Activated naive CD8-positive, alpha-beta T cell treated with anti-CD3 and anti-CD28 coated beads, Interleukin-2, amount 10 ng/mL, durations not matched to agents 7 days and 5 days (primary cell): ENCODE measurements at regions not wholly inside any gene's neighbourhood (a gene's known extent, or its start where the extent isn't known, plus 50 kb on each side); places are given as distances from the start of the nearest gene placed in this dataset.
"Not testable (repeated sequence)": the region's sequence is repeated elsewhere in the genome, so short reads cannot be mapped to it uniquely, and the experiment has no call there.

Experiments
- ATAC-seq: fragments of 150-1000 bp; cut with Tn5 transposase; one replicate; pipeline ENCODE4 v1.10.0; 2021; ENCODE audit warnings: low read depth, moderate library complexity
- POLR2A ChIA-PET: fragments of 350-600 bp; sonication (Branson Sonifier 250); formaldehyde crosslinking; loops from one replicate; lab custom pipeline; 2021; ENCODE audit warnings: antibody characterized with exemption; lab: Charles Lee
- DNase-seq: peaks from one replicate; pipeline ENCODE4 v3.0.0; 2021
- H3K27ac Mint-ChIP-seq: one replicate; pipeline ENCODE4 v1.8.0; 2022; ENCODE audit warnings: mild to moderate bottlenecking, mixed read lengths
- H3K27me3 Mint-ChIP-seq: one replicate; pipeline ENCODE4 v1.8.0; 2022; ENCODE audit warnings: mild to moderate bottlenecking, moderate library complexity, mixed read lengths
- H3K36me3 Mint-ChIP-seq: one replicate; pipeline ENCODE4 v1.8.0; 2021; ENCODE audit warnings: mild to moderate bottlenecking, mixed read lengths
- H3K4me1 Mint-ChIP-seq: one replicate; pipeline ENCODE4 v1.8.0; 2021; ENCODE audit warnings: mixed read lengths
- H3K4me3 Mint-ChIP-seq: one replicate; pipeline ENCODE4 v1.8.0; 2022; ENCODE audit warnings: mild to moderate bottlenecking, moderate library complexity, mixed read lengths
- H3K9me3 Mint-ChIP-seq: one replicate; pipeline ENCODE4 v1.8.0; 2021; ENCODE audit warnings: mixed read lengths

GRCh38 chr7:13604178-13604577 lies 385.3 kb downstream of the ETV1 start:
- no peaks in the 10 kb centered on the region for H3K4me1 Mint-ChIP-seq
- DNase-seq = no peak
- no peaks in the 10 kb centered on the region for H3K36me3 Mint-ChIP-seq

GRCh38 chr7:13610372-13610771 lies 379.1 kb downstream of the ETV1 start:
- Mint-ChIP-seq H3K9me3 (peaks cover 1% of the 10 kb centered on the region), H3K36me3 (no peaks in the 10 kb centered on the region), H3K27ac (no peak overlapping the region), H3K4me1 (no peaks in the 10 kb centered on the region), H3K4me3 (no peak overlapping the region), H3K27me3 (no peaks in the 10 kb centered on the region)
- POLR2A ChIA-PET = no interaction called here
- ATAC-seq = no peak
- no peak for DNase-seq

More at GRCh38 chr7:13604178-13604577, 385.3 kb downstream of the ETV1 start:
- no peaks in the 10 kb centered on the region for H3K27me3 Mint-ChIP-seq
- H3K9me3 Mint-ChIP-seq = peaks cover 1% of the 10 kb centered on the region
- ATAC-seq = no peak
- POLR2A ChIA-PET = no interaction called here
- no peak overlapping the region for H3K4me3 Mint-ChIP-seq
- H3K27ac Mint-ChIP-seq = no peak overlapping the region

GRCh38 chr7:13615679-13616078 lies 373.8 kb downstream of the ETV1 start:
- ATAC-seq = no peak
- Mint-ChIP-seq H3K36me3 (no peaks in the 10 kb centered on the region), H3K9me3 (peaks cover 1% of the 10 kb centered on the region), H3K27ac (no peak overlapping the region), H3K27me3 (no peaks in the 10 kb centered on the region), H3K4me3 (no peak overlapping the region), H3K4me1 (no peaks in the 10 kb centered on the region)
- DNase-seq = no peak
- POLR2A ChIA-PET = no interaction called here

GRCh38 chr7:13627455-13627854 lies 362.0 kb downstream of the ETV1 start:
- Mint-ChIP-seq H3K4me1 (no peaks in the 10 kb centered on the region), H3K27ac (no peak overlapping the region), H3K27me3 (no peaks in the 10 kb centered on the region), H3K4me3 (no peak overlapping the region), H3K36me3 (no peaks in the 10 kb centered on the region), H3K9me3 (peaks cover under 1% of the 10 kb centered on the region)
- POLR2A ChIA-PET = no interaction called here
- ATAC-seq (no peak), DNase-seq (no peak)

GRCh38 chr7:13628239-13629001 lies 361.0 kb downstream of the ETV1 start:
- POLR2A ChIA-PET = no interaction called here
- Mint-ChIP-seq H3K27ac (no peak overlapping the region), H3K36me3 (no peaks in the 10 kb centered on the region), H3K4me3 (no peak overlapping the region), H3K4me1 (no peaks in the 10 kb centered on the region), H3K9me3 (no peaks in the 10 kb centered on the region), H3K27me3 (no peaks in the 10 kb centered on the region)
- DNase-seq = no peak
- ATAC-seq = no peak

- H3K36me3 Mint-ChIP-seq, H3K4me3 Mint-ChIP-seq, H3K9me3 Mint-ChIP-seq, POLR2A ChIA-PET, H3K27me3 Mint-ChIP-seq, H3K4me1 Mint-ChIP-seq, H3K27ac Mint-ChIP-seq, DNase-seq, ATAC-seq: not testable (repeated sequence)
Observed at GRCh38 chr7:13631207-13632049, 358.0 kb downstream of the ETV1 start.

- H3K27ac Mint-ChIP-seq = no peak overlapping the region
Observed at GRCh38 chr7:13633857-13634256, 355.6 kb downstream of the ETV1 start.

GRCh38 chr7:13639396-13639795 lies 350.1 kb downstream of the ETV1 start:
- no peaks in the 10 kb centered on the region for H3K27me3 Mint-ChIP-seq
- H3K36me3 Mint-ChIP-seq = no peaks in the 10 kb centered on the region
- peaks cover 1% of the 10 kb centered on the region for H3K9me3 Mint-ChIP-seq
- no peaks in the 10 kb centered on the region for H3K4me1 Mint-ChIP-seq
- H3K4me3 Mint-ChIP-seq = no peak overlapping the region
- POLR2A ChIA-PET = no interaction called here
- DNase-seq (no peak), ATAC-seq (no peak)
- H3K27ac Mint-ChIP-seq = no peak overlapping the region

More at GRCh38 chr7:13633857-13634256, 355.6 kb downstream of the ETV1 start:
- Mint-ChIP-seq H3K27me3 (no peaks in the 10 kb centered on the region), H3K36me3 (no peaks in the 10 kb centered on the region), H3K9me3 (peaks cover 1% of the 10 kb centered on the region), H3K4me3 (no peak overlapping the region), H3K4me1 (no peaks in the 10 kb centered on the region)
- POLR2A ChIA-PET = no interaction called here
- DNase-seq (no peak), ATAC-seq (no peak)

GRCh38 chr7:13641714-13642113 lies 347.8 kb downstream of the ETV1 start:
- Mint-ChIP-seq H3K4me3 (no peak overlapping the region), H3K36me3 (no peaks in the 10 kb centered on the region), H3K27me3 (no peaks in the 10 kb centered on the region), H3K9me3 (peaks cover 1% of the 10 kb centered on the region), H3K4me1 (no peaks in the 10 kb centered on the region), H3K27ac (no peak overlapping the region)
- ATAC-seq (no peak), DNase-seq (no peak)
- POLR2A ChIA-PET = no interaction called here

- H3K9me3 Mint-ChIP-seq = no peaks in the 10 kb centered on the region
- H3K4me3 Mint-ChIP-seq = no peak overlapping the region
- ATAC-seq = no peak
- POLR2A ChIA-PET = no interaction called here
- no peak overlapping the region for H3K27ac Mint-ChIP-seq
- no peaks in the 10 kb centered on the region for H3K4me1 Mint-ChIP-seq
- no peaks in the 10 kb centered on the region for H3K27me3 Mint-ChIP-seq
- no peak for DNase-seq
- H3K36me3 Mint-ChIP-seq = no peaks in the 10 kb centered on the region
Observed at GRCh38 chr7:13651167-13651566, 338.3 kb downstream of the ETV1 start.

- no peaks in the 10 kb centered on the region for H3K36me3 Mint-ChIP-seq
- POLR2A ChIA-PET = no interaction called here
- no peaks in the 10 kb centered on the region for H3K27me3 Mint-ChIP-seq
- H3K27ac Mint-ChIP-seq = no peak overlapping the region
- DNase-seq = no peak
- no peaks in the 10 kb centered on the region for H3K4me1 Mint-ChIP-seq
- H3K4me3 Mint-ChIP-seq = no peak overlapping the region
- no peak for ATAC-seq
- no peaks in the 10 kb centered on the region for H3K9me3 Mint-ChIP-seq
Observed at GRCh38 chr7:13656330-13656729, 333.1 kb downstream of the ETV1 start.

- no peaks in the 10 kb centered on the region for H3K27me3 Mint-ChIP-seq
- H3K36me3 Mint-ChIP-seq = no peaks in the 10 kb centered on the region
- no peak for ATAC-seq
- H3K4me1 Mint-ChIP-seq = no peaks in the 10 kb centered on the region
- no peak overlapping the region for H3K27ac Mint-ChIP-seq
- no peak overlapping the region for H3K4me3 Mint-ChIP-seq
- peaks cover 5% of the 10 kb centered on the region for H3K9me3 Mint-ChIP-seq
- POLR2A ChIA-PET = no interaction called here
- DNase-seq = no peak
Observed at GRCh38 chr7:13673290-13673689, 316.2 kb downstream of the ETV1 start.

- POLR2A ChIA-PET = no interaction called here
- H3K27ac Mint-ChIP-seq = no peak overlapping the region
- no peak overlapping the region for H3K4me3 Mint-ChIP-seq
- ATAC-seq (no peak), DNase-seq (no peak)
- H3K4me1 Mint-ChIP-seq = no peaks in the 10 kb centered on the region
- no peaks in the 10 kb centered on the region for H3K9me3 Mint-ChIP-seq
- H3K27me3 Mint-ChIP-seq = no peaks in the 10 kb centered on the region
- no peaks in the 10 kb centered on the region for H3K36me3 Mint-ChIP-seq
Observed at GRCh38 chr7:13682626-13683025, 306.8 kb downstream of the ETV1 start.

GRCh38 chr7:13687500-13687899 lies 302.0 kb downstream of the ETV1 start:
- no peaks in the 10 kb centered on the region for H3K36me3 Mint-ChIP-seq
- ATAC-seq (no peak), DNase-seq (no peak)
- no peaks in the 10 kb centered on the region for H3K27me3 Mint-ChIP-seq
- no peak overlapping the region for H3K27ac Mint-ChIP-seq
- H3K4me1 Mint-ChIP-seq = no peaks in the 10 kb centered on the region
- H3K9me3 Mint-ChIP-seq = no peaks in the 10 kb centered on the region
- POLR2A ChIA-PET = no interaction called here
- H3K4me3 Mint-ChIP-seq = no peak overlapping the region
